Vagina (tissue), 2 donors: ENCODE measurements at regions not wholly inside any gene's neighbourhood (a gene's known extent, or its start where the extent isn't known, plus 50 kb on each side); places are given as distances from the start of the nearest gene placed in this dataset.
"Not testable (repeated sequence)": the region's sequence is repeated elsewhere in the genome, so short reads cannot be mapped to it uniquely, and the experiment has no call there.

Source experiments
- DNase-seq, 2 donors: peaks; one replicate each; pipeline ENCODE4 v3.0.0-alpha.2; 2017; ENCODE audit errors: extremely low spot score in 2 of 2
- H3K27ac ChIP-seq: fragments of 200-600 bp; sonication (generic); one replicate; pipeline ENCODE4 v1.5.1; 2019
- H3K27me3 ChIP-seq: fragments of 200-600 bp; sonication (generic); one replicate; pipeline ENCODE4 v1.5.1; 2019
- H3K36me3 ChIP-seq, 2 donors: fragments of 200-600 bp; sonication (generic); one replicate each; pipeline ENCODE4 v1.5.1; 2017 to 2019
- H3K4me1 ChIP-seq: fragments of 200-600 bp; sonication (generic); one replicate; pipeline ENCODE4 v1.5.1; 2019
- H3K4me3 ChIP-seq, 2 donors: fragments of 200-600 bp; sonication (generic); 1 replicate in 1 of 2; 2 replicates in 1 of 2; pipeline ENCODE4 v1.5.1; 2016 to 2019
- H3K9me3 ChIP-seq: fragments of 200-600 bp; sonication (generic); one replicate; pipeline ENCODE4 v1.5.1; 2019
- POLR2A ChIP-seq, 2 donors: fragments of 450-650 bp; IDR thresholded peaks; one replicate each; pipeline ENCODE4 v1.6.1; 2017; ENCODE audit warnings: antibody characterized with exemption in 2 of 2, mild to moderate bottlenecking in 2 of 2, moderate library complexity in 2 of 2
- POLR2AphosphoS5 ChIP-seq, 2 donors: sonication (generic); formaldehyde crosslinking; IDR thresholded peaks; one replicate each; pipeline ENCODE4 v1.9.0; 2017; ENCODE audit warnings: antibody characterized with exemption in 2 of 2, mild to moderate bottlenecking in 2 of 2, low read depth in 1 of 2; ENCODE audit not compliant: insufficient read depth in 1 of 2
- intact Hi-C: fragments of 100-400 bp; cut with DNase I; formaldehyde crosslinking; loops from one replicate; pipeline ENCODE4 v1.15.1; 2023
- TF ChIP-seq, protein P1 (sequence below), 3 experiments: fragments of 450-650 bp in 2 of 3; fragments of 200-600 bp in 1 of 3; sonication (generic) in 1 of 3; IDR thresholded peaks; one replicate each; pipeline ENCODE4 v1.5.1; 2017 to 2019; ENCODE audit warnings: antibody characterized with exemption in 3 of 3, mild to moderate bottlenecking in 2 of 3, moderate library complexity in 2 of 3

DNA sequence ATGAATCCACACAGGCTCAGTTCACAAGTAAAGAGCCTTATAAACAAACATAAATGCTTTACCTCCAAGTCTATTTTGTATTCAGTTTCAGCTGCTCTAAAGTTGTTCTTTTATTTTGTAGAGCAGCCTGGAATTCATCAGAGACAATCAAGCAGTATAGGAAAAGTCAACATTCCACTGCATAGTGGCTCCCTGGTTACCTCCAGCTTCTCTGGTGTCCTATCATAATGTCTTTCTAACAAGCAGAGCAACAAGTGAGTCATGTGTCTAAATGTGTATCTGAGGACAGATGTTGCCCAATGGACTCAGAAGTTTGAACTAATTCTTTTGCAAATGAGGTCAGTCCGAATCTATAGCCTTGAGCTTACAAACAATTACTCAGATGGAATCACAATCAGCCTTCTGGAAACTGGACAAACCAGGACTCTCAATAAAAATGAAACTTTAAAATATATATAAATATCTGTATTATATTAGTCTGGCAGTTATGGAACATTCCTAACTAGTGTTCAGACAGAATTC lies 292.0 kb upstream of the TOM1L1 start:
- no peaks in the 10 kb centered on the region for H3K9me3 ChIP-seq
- DNase-seq, result no peak
- no peaks in the 10 kb centered on the region for H3K27me3 ChIP-seq
- no peaks in the 10 kb centered on the region for H3K36me3 ChIP-seq
- no peak for TF ChIP-seq POLR2AphosphoS5 (IDR thresholded peaks at IDR 0.05; ENCODE audit: insufficient read depth in 1 of 2, low read depth in 1 of 2)
- H3K4me1 ChIP-seq, result no peaks in the 10 kb centered on the region
- H3K4me3 ChIP-seq, result no peak overlapping the region
- no peak overlapping the region for H3K27ac ChIP-seq
- intact Hi-C loops, result no loop called here

DNA sequence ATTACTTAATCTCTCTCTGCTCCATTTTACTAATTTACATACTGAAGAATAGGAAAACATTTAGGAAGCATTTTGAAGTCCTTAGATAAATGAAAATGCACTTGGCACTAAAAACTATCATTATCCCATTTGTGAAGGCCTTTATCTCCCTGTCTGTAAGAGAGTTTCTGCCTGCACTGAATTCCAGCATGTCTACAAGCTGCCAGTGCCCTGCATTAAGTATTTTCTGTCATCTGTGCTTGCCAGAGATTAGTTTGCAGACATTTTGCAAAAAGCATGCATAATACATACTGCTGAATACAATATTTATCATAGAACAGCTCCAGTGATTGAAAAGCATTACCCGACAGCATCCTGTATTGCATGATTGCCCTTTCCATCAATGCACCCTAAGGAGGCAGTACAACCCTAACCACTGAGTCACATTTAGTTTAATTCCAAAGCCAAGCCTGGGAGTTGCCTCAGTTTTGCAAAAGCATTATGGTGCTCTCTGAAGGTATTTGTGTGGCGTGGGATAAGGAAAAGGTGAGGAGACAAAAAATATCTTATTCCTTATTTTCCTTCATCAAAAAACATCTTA lies 280.2 kb upstream of the TOM1L1 start:
- intact Hi-C loops, result no loop called here
- TF ChIP-seq, protein P1, sequence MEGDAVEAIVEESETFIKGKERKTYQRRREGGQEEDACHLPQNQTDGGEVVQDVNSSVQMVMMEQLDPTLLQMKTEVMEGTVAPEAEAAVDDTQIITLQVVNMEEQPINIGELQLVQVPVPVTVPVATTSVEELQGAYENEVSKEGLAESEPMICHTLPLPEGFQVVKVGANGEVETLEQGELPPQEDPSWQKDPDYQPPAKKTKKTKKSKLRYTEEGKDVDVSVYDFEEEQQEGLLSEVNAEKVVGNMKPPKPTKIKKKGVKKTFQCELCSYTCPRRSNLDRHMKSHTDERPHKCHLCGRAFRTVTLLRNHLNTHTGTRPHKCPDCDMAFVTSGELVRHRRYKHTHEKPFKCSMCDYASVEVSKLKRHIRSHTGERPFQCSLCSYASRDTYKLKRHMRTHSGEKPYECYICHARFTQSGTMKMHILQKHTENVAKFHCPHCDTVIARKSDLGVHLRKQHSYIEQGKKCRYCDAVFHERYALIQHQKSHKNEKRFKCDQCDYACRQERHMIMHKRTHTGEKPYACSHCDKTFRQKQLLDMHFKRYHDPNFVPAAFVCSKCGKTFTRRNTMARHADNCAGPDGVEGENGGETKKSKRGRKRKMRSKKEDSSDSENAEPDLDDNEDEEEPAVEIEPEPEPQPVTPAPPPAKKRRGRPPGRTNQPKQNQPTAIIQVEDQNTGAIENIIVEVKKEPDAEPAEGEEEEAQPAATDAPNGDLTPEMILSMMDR (IDR thresholded peaks at IDR 0.05), result no peak
- TF ChIP-seq POLR2AphosphoS5 (IDR thresholded peaks at IDR 0.05; ENCODE audit: insufficient read depth in 1 of 2, low read depth in 1 of 2) (no peak), POLR2A (IDR thresholded peaks at IDR 0.05) (no peak)
- DNase-seq, result no peak
- Histone ChIP-seq H3K4me3 (no peak overlapping the region), H3K9me3 (no peaks in the 10 kb centered on the region), H3K4me1 (no peaks in the 10 kb centered on the region), H3K36me3 (no peaks in the 10 kb centered on the region), H3K27me3 (no peaks in the 10 kb centered on the region), H3K27ac (no peak overlapping the region)

DNA sequence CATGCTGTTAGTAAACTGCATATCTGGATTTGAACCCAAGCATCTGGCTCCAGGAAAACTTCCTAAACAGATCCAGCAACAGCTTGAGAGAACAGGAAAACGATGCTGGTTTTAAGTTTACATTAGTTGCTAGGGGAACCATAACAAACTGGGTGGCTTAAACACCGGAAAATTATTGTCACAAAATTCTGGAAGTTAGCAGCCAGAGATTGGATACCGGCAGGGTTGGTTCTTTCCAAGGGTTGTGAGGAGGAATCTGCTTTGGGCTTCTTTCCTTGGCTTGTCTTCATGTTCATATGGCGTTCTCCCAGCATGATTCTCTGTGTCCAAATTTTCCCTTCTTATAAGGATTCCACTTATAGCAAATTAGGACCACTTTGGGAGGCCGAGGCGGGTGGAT lies 276.9 kb upstream of the TOM1L1 start:
- no peak overlapping the region for H3K27ac ChIP-seq
- intact Hi-C loops, result no loop called here
- no peaks in the 10 kb centered on the region for H3K36me3 ChIP-seq
- H3K4me1 ChIP-seq, result no peaks in the 10 kb centered on the region
- H3K27me3 ChIP-seq, result no peaks in the 10 kb centered on the region
- DNase-seq, result no peak
- H3K4me3 ChIP-seq, result no peak overlapping the region
- H3K9me3 ChIP-seq, result no peaks in the 10 kb centered on the region
- TF ChIP-seq POLR2A (IDR thresholded peaks at IDR 0.05) (no peak), POLR2AphosphoS5 (IDR thresholded peaks at IDR 0.05; ENCODE audit: insufficient read depth in 1 of 2, low read depth in 1 of 2) (no peak)
- TF ChIP-seq, protein P1 (IDR thresholded peaks at IDR 0.05), result no peak

DNA sequence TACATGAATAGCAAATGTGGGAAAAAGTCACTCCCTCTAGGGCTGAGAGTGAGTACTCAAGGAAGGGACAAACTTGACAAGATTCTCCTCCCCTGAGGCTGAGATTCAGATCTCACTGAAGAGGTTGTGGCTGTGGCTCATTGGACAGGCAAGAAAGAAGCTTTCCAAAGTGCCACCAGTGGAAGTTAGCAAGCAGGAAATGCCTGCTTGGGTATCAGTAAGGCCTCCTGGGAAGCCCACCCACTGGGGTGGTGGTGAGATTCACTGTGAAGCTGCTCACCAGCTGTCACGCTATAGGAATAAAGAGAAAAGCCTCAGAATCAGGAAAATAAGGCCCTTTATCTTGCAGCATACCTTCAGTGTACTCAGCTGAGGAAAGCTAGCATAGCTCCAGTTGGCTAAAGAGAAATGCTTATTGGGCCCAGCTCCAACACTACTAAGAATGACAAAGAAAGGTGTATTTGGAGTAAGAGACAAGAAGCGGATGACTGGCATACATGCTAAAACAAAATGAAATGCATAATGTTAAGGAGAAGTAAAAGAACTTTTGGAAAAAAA lies 274.4 kb upstream of the TOM1L1 start:
- Histone ChIP-seq H3K27ac (no peak overlapping the region), H3K27me3 (no peaks in the 10 kb centered on the region), H3K4me1 (no peaks in the 10 kb centered on the region), H3K9me3 (no peaks in the 10 kb centered on the region), H3K36me3 (no peaks in the 10 kb centered on the region), H3K4me3 (no peak overlapping the region)
- TF ChIP-seq POLR2A (IDR thresholded peaks at IDR 0.05) (no peak), POLR2AphosphoS5 (IDR thresholded peaks at IDR 0.05; ENCODE audit: insufficient read depth in 1 of 2, low read depth in 1 of 2) (no peak)
- TF ChIP-seq, protein P1 (IDR thresholded peaks at IDR 0.05), result no peak
- intact Hi-C loops, result no loop called here
- DNase-seq, result no peak

DNA sequence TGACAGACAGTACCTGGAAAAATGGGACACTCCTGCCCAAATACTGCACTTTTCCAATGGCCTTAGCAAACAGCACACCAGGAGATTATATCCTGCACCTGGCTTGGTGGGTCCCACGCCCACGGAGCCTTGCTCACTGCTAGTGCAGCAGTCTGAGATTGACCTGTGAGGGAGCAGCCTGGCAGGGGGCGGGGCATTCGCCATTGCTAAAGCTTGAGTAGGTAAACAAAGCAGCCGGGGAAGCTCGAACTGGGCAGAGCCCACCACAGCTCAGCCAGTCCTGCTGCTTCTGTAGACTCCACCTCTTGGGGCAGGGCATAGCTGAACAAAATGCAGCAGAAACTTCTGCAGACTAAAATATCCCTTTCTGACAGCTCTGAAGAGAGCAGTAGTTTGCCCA lies 261.2 kb upstream of the TOM1L1 start:
- H3K4me3 ChIP-seq, H3K4me1 ChIP-seq, H3K9me3 ChIP-seq, DNase-seq, intact Hi-C loops, H3K36me3 ChIP-seq, H3K27me3 ChIP-seq, H3K27ac ChIP-seq: not testable (repeated sequence)
